A549 (cell line): ENCODE measurements at regions not wholly inside any gene's neighbourhood (a gene's known extent, or its start where the extent isn't known, plus 50 kb on each side); places are given as distances from the start of the nearest gene placed in this dataset.

Experiments
- CHD2 ChIP-seq: fragments of 150-350 bp; IDR thresholded peaks from 2 replicates; pipeline ENCODE4 v1.6.1; 2014; ENCODE audit warnings: low read length; ENCODE audit not compliant: partially characterized antibody
- CTCF ChIP-seq: fragments of >200 bp; sonication (Bioruptor Twin); formaldehyde crosslinking; IDR thresholded peaks from 3 replicates; pipeline ENCODE4 v1.5.1; 2016
- HOXA7 ChIP-seq: fragments of 250-450 bp; sonication (Bioruptor Pico); IDR thresholded peaks from 2 replicates; pipeline ENCODE4 v1.5.0; 2020; ENCODE audit warnings: mild to moderate bottlenecking, moderate library complexity
- NFE2L2 ChIP-seq: fragments of 150-350 bp; conservative IDR thresholded peaks from 2 replicates; pipeline ENCODE4 v1.6.1; 2014; ENCODE audit warnings: low read length
- RNF2 ChIP-seq: fragments of 200-600 bp; sonication (generic); IDR thresholded peaks from 2 replicates; pipeline ENCODE4 v1.6.1; 2016; ENCODE audit warnings: low read depth, mild to moderate bottlenecking, antibody characterized with exemption, moderate library complexity, borderline replicate concordance
- SMC3 ChIP-seq: fragments of >200 bp; sonication (Bioruptor Twin); formaldehyde crosslinking; IDR thresholded peaks from 3 replicates; pipeline ENCODE4 v1.6.1; 2018; ENCODE audit warnings: inconsistent platforms

DNA sequence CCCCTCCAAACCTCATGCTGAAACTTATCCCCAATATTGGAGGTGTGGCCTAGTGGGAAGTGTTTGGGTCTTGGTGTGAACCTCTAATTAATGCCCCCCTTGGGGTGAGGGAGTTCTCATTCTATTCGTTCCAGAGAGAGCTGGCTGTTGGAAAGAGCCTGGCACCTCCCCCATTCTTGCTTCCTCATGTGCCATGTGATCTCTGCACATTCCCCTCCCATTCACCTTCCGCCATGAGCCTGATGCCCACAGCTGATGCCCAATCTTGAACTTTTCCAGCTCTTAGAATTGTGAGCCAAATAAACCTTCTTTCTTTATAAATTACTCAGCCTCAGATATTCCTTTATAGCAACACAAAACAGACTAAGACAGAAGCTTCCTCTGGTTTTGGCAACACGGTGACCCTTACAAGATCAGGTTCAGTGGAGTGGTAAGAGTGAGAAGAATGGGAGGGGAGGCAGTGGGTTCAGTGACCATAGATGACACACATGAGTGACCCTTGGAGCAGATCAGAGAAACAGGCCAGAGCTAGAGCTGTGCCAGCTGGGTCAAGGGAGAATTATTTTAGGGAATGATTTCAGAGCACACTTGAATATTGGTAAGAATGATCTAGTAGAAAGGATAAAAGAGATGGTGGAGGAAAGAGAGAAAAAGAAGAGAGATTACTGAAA, 176.4 kb downstream of the LY86 start:
- TF ChIP-seq SMC3 (no peak), HOXA7 (CRISPR knock-in tag) (no peak), CTCF (no peak), NFE2L2 (no peak), CHD2 (no peak), RNF2 (no peak)
